ENCODE measurements at regions not wholly inside any gene's neighbourhood (a gene's known extent, or its start where the extent isn't known, plus 50 kb on each side); places are given as distances from the start of the nearest gene placed in this dataset.

DNA sequence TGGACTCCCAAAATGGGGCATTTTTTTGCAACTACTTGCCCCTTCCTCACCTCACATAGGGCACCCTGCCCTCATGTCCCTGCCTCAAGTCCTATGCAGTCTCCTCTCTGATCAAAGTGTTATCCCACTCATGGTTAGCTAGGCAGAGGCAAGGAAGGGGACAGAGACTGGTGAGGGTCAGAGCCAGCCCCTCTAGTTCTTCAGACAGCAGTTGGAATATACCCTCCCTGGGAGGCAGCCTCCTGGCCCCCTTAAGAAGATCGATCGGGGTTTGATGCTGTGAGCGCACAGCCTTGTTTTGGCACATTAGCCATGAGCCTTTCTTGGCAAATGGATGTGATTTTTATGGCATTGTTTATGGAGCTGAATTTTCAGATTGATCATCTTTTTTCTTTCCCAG, 436.9 kb downstream of the BUD13 start:
- Mint-ChIP-seq H3K27ac (no peak overlapping the region), H3K4me1 (peaks cover 38% of the 10 kb centered on the region), H3K27me3 (ENCODE audit: low read depth, poor library complexity) (peaks cover 8% of the 10 kb centered on the region), H3K36me3 (ENCODE audit: low read depth) (no peaks in the 10 kb centered on the region), H3K9me3 (peaks cover 7% of the 10 kb centered on the region), H3K4me3 (no peak overlapping the region)
- TF ChIP-seq, protein P1, sequence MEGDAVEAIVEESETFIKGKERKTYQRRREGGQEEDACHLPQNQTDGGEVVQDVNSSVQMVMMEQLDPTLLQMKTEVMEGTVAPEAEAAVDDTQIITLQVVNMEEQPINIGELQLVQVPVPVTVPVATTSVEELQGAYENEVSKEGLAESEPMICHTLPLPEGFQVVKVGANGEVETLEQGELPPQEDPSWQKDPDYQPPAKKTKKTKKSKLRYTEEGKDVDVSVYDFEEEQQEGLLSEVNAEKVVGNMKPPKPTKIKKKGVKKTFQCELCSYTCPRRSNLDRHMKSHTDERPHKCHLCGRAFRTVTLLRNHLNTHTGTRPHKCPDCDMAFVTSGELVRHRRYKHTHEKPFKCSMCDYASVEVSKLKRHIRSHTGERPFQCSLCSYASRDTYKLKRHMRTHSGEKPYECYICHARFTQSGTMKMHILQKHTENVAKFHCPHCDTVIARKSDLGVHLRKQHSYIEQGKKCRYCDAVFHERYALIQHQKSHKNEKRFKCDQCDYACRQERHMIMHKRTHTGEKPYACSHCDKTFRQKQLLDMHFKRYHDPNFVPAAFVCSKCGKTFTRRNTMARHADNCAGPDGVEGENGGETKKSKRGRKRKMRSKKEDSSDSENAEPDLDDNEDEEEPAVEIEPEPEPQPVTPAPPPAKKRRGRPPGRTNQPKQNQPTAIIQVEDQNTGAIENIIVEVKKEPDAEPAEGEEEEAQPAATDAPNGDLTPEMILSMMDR (IDR thresholded peaks at IDR 0.05) = no peak
- no peak for DNase-seq

DNA sequence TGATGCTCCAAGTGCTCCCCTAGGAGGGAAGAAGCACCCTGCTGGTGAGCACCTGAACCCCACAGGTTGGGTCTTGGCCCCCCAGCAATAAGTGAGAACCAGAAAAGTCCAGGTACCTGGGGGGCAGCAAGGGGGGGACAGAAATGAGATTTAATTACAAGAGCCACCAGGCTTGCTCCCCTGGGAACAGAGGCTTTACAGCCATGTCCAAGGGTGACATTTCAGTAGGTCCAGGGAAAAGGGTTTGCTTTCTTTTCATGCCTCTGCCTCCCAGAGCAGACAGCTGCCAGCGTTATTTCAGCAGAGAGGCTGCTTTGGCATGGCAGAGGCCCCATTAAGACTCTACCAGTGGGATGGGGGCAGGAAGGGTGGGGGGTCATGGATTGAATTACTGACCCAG, 437.7 kb downstream of the BUD13 start:
- TF ChIP-seq, protein P1 (IDR thresholded peaks at IDR 0.05) = no peak

DNA sequence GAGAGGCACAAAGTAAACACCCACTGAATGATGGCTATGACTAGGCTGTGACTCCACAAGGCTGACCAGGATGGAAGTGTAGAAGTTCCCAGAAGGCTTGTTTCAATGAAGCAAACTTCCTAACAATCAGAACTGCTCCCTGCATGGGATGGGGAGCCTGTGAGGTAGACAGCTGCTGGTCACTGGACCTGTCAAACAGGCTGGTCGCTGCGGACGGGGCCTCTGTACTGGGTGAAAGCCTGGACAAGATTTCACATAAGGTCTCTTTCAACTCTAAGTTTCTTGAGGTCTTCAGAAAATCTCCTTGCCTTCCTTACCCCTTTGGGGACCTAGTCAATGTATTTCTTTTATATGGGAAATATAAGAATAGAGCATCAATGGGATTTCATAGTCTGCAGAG, 438.2 kb downstream of the BUD13 start:
- Mint-ChIP-seq H3K27me3 (ENCODE audit: low read depth, poor library complexity) (peaks cover 8% of the 10 kb centered on the region), H3K36me3 (ENCODE audit: low read depth) (no peaks in the 10 kb centered on the region), H3K4me1 (peaks cover 42% of the 10 kb centered on the region), H3K4me3 (no peak overlapping the region), H3K27ac (no peak overlapping the region), H3K9me3 (peaks cover 7% of the 10 kb centered on the region)
- TF ChIP-seq, protein P1 (IDR thresholded peaks at IDR 0.05) = no peak
- no peak for DNase-seq

More for the DNA sequence above, 437.7 kb downstream of the BUD13 start:
- no peak overlapping the region for H3K27ac Mint-ChIP-seq
- H3K9me3 Mint-ChIP-seq = peaks cover 7% of the 10 kb centered on the region
- H3K4me3 Mint-ChIP-seq = no peak overlapping the region
- peaks cover 38% of the 10 kb centered on the region for H3K4me1 Mint-ChIP-seq
- DNase-seq = no peak
- no peaks in the 10 kb centered on the region for H3K36me3 Mint-ChIP-seq (ENCODE audit: low read depth)
- H3K27me3 Mint-ChIP-seq (ENCODE audit: low read depth, poor library complexity) = peaks cover 8% of the 10 kb centered on the region

DNA sequence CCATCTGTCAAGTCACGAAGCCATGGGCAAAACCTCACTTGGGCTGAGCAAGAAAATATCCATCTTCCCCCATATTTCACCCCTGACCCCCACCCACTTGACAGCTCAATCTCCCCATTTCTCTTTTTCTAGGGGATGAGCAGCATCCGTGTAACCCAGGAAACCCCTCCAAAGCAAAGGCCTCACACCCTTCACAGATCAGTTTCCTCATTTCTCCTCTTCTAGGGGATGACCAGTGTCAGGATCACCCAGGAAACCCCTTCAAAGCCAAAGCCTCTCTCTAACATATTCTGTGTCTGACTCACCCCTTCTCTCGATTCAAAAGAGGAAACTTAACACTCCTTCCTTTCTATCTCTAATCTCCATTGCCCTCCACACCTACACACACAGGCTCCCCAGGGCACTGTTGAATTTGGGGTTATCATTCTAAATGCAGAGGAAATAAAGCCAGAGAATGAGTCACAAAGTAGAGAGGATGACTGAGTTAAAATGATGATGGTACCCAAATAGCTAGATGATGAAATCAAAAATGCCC, 439.7 kb downstream of the BUD13 start:
- DNase-seq = no peak
- H3K27ac Mint-ChIP-seq = peak overlapping the region; percentile 36
- H3K27me3 Mint-ChIP-seq (ENCODE audit: low read depth, poor library complexity) = peaks cover 8% of the 10 kb centered on the region
- H3K4me3 Mint-ChIP-seq = no peak overlapping the region
- H3K9me3 Mint-ChIP-seq = peaks cover 7% of the 10 kb centered on the region
- H3K36me3 Mint-ChIP-seq (ENCODE audit: low read depth) = no peaks in the 10 kb centered on the region
- TF ChIP-seq, protein P1 (IDR thresholded peaks at IDR 0.05) = no peak
- peaks cover 42% of the 10 kb centered on the region for H3K4me1 Mint-ChIP-seq

GRCh38 chr11:116332391-116332790, 440.4 kb downstream of the BUD13 start:
- Mint-ChIP-seq H3K4me3 (no peak overlapping the region), H3K9me3 (peaks cover under 1% of the 10 kb centered on the region), H3K27ac (no peak overlapping the region), H3K36me3 (ENCODE audit: low read depth) (no peaks in the 10 kb centered on the region), H3K27me3 (ENCODE audit: low read depth, poor library complexity) (peaks cover 14% of the 10 kb centered on the region), H3K4me1 (peaks cover 42% of the 10 kb centered on the region)
- DNase-seq = no peak
- TF ChIP-seq, protein P1 (IDR thresholded peaks at IDR 0.05) = no peak

GRCh38 chr11:116331381-116331780, 441.4 kb downstream of the BUD13 start:
- TF ChIP-seq, protein P1 (IDR thresholded peaks at IDR 0.05) = no peak
- Mint-ChIP-seq H3K9me3 (no peaks in the 10 kb centered on the region), H3K4me1 (peaks cover 35% of the 10 kb centered on the region), H3K27me3 (ENCODE audit: low read depth, poor library complexity) (peaks cover 12% of the 10 kb centered on the region), H3K36me3 (ENCODE audit: low read depth) (no peaks in the 10 kb centered on the region), H3K4me3 (no peak overlapping the region), H3K27ac (no peak overlapping the region)
- DNase-seq = no peak

Measured in nephron progenitor cell (in vitro differentiated cells).